Keratinocyte (primary cell): ENCODE measurements at regions not wholly inside any gene's neighbourhood (a gene's known extent, or its start where the extent isn't known, plus 50 kb on each side); places are given as distances from the start of the nearest gene placed in this dataset.

Experiments
- DNase-seq: peaks from one replicate; pipeline ENCODE4 v3.0.0-alpha.2; 2011; ENCODE audit warnings: low read depth, missing footprints, low spot score
- FAIRE-seq: peaks from 2 replicates; lab custom pipeline; 2011; peaks lifted over from hg19 to GRCh38; lab: Jason Lieb, UNC
- H2AFZ ChIP-seq: 2 replicates; pipeline ENCODE4 v1.6.0; 2012; ENCODE audit warnings: low read length, control low read depth, inconsistent platforms; ENCODE audit not compliant: control insufficient read depth
- H3K27ac ChIP-seq: 2 replicates; pipeline ENCODE4 v1.5.1; 2011; ENCODE audit warnings: low read length; ENCODE audit not compliant: control insufficient read depth, insufficient read depth
- H3K27me3 ChIP-seq: 3 replicates; pipeline ENCODE4 v1.6.0; 2011; ENCODE audit warnings: low read length; ENCODE audit not compliant: control insufficient read depth, insufficient read depth; ENCODE audit errors: extremely low read depth
- H3K36me3 ChIP-seq, 2 experiments: 2 replicates in 1 of 2; 3 replicates in 1 of 2; pipeline ENCODE4 v1.5.1; 2011; ENCODE audit warnings: low read length in 2 of 2, mild to moderate bottlenecking in 1 of 2; ENCODE audit not compliant: control insufficient read depth in 2 of 2, insufficient read depth in 2 of 2; ENCODE audit errors: extremely low read depth in 1 of 2
- H3K4me1 ChIP-seq: 3 replicates; pipeline ENCODE4 v1.5.1; 2011; ENCODE audit warnings: low read length; ENCODE audit not compliant: control insufficient read depth, insufficient read depth; ENCODE audit errors: extremely low read depth
- H3K4me2 ChIP-seq: 3 replicates; pipeline ENCODE4 v1.6.0; 2011; ENCODE audit warnings: low read depth, low read length; ENCODE audit not compliant: control insufficient read depth, insufficient read depth; ENCODE audit errors: extremely low read depth
- H3K4me3 ChIP-seq, 3 experiments: fragments of 200-600 bp in 1 of 3; sonication (generic) in 1 of 3; 2 replicates in 2 of 3; 3 replicates in 1 of 3; pipeline ENCODE4 v1.5.1; 2011 to 2016; ENCODE audit warnings: low read length in 3 of 3, mild to moderate bottlenecking in 3 of 3, control low read depth in 2 of 3, inconsistent platforms in 1 of 3, low read depth in 1 of 3, mixed read lengths in 1 of 3, mixed run types in 1 of 3, moderate library complexity in 1 of 3; ENCODE audit not compliant: control insufficient read depth in 2 of 3, insufficient read depth in 2 of 3; ENCODE audit errors: extremely low read depth in 1 of 3
- H3K79me2 ChIP-seq: 2 replicates; pipeline ENCODE4 v1.6.0; 2012; ENCODE audit warnings: low read length; ENCODE audit not compliant: control insufficient read depth, insufficient read depth
- H3K9ac ChIP-seq: 3 replicates; pipeline ENCODE4 v1.6.0; 2011; ENCODE audit warnings: low read length; ENCODE audit not compliant: control insufficient read depth, insufficient read depth; ENCODE audit errors: extremely low read depth
- H3K9me1 ChIP-seq: 3 replicates; pipeline ENCODE4 v1.6.0; 2011; ENCODE audit warnings: low read length; ENCODE audit not compliant: control insufficient read depth, insufficient read depth; ENCODE audit errors: extremely low read depth
- H3K9me3 ChIP-seq: 2 replicates; pipeline ENCODE4 v1.5.1; 2012; ENCODE audit warnings: low read depth, low read length; ENCODE audit not compliant: control insufficient read depth
- H4K20me1 ChIP-seq: 3 replicates; pipeline ENCODE4 v1.6.0; 2011; ENCODE audit warnings: low read length; ENCODE audit not compliant: control insufficient read depth, insufficient read depth; ENCODE audit errors: extremely low read depth
- EZH2 ChIP-seq: IDR thresholded peaks from one replicate; pipeline ENCODE4 v1.6.1; 2012; ENCODE audit warnings: inconsistent platforms, mild to moderate bottlenecking, low read length, moderate library complexity
- dilution Hi-C: fragments of 300-500 bp; cut with MboI; formaldehyde crosslinking; loops from one replicate; pipeline ENCODE4 v1.7.0; 2020; ENCODE audit warnings: low sequenced_read_pairs; ENCODE audit not compliant: extremely low pct_ligation_motif_present
- TF ChIP-seq, protein P1 (sequence below), 3 experiments: IDR thresholded peaks in 1 of 3; conservative IDR thresholded peaks in 1 of 3; optimal IDR thresholded peaks in 1 of 3; 2 replicates in 2 of 3; 3 replicates in 1 of 3; pipeline versions ENCODE3 to v1.5.1; 2011; ENCODE audit warnings: low read length in 3 of 3, mild to moderate bottlenecking in 3 of 3, moderate library complexity in 2 of 3, control low read depth in 1 of 3, inconsistent platforms in 1 of 3; ENCODE audit not compliant: insufficient read depth in 2 of 3; ENCODE audit errors: extremely low read depth in 1 of 3

DNA sequence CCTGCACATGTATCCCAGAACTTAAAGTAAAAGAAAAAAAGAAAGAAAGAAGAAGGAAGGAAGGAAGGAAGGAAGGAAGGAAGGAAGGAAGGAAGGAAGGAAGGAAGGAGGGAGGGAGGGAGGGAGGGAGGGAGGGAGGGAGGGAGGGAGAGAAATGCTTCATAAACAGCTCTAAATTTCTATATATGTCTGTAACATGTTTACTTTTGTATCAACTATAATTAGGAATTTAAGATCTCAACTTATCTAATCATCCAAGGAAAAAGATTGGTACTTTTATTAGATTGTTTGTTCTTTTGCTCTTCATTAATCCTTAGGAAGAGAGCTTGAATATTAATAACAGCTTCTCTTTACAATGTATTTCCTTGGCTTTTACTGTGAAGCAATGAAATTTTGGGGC lies 195.4 kb upstream of the PRMT6 start:
- H3K4me2 ChIP-seq = no peak overlapping the region
- no peaks in the 10 kb centered on the region for H3K4me1 ChIP-seq
- H3K9ac ChIP-seq = no peak overlapping the region
- no peak for TF ChIP-seq EZH2
- TF ChIP-seq, protein P1, sequence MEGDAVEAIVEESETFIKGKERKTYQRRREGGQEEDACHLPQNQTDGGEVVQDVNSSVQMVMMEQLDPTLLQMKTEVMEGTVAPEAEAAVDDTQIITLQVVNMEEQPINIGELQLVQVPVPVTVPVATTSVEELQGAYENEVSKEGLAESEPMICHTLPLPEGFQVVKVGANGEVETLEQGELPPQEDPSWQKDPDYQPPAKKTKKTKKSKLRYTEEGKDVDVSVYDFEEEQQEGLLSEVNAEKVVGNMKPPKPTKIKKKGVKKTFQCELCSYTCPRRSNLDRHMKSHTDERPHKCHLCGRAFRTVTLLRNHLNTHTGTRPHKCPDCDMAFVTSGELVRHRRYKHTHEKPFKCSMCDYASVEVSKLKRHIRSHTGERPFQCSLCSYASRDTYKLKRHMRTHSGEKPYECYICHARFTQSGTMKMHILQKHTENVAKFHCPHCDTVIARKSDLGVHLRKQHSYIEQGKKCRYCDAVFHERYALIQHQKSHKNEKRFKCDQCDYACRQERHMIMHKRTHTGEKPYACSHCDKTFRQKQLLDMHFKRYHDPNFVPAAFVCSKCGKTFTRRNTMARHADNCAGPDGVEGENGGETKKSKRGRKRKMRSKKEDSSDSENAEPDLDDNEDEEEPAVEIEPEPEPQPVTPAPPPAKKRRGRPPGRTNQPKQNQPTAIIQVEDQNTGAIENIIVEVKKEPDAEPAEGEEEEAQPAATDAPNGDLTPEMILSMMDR (optimal IDR thresholded peaks at IDR 0.05 in 1 of 3, IDR thresholded peaks at IDR 0.05 in 1 of 3, conservative IDR thresholded peaks at IDR 0.05 in 1 of 3; ENCODE audit: extremely low read depth in 1 of 3, insufficient read depth in 2 of 3, low read length in 3 of 3) = no peak
- H3K27ac ChIP-seq = no peak overlapping the region
- no peaks in the 10 kb centered on the region for H3K27me3 ChIP-seq
- no peaks in the 10 kb centered on the region for H3K9me3 ChIP-seq
- no peaks in the 10 kb centered on the region for H3K36me3 ChIP-seq
- FAIRE-seq = no peak
- no peaks in the 10 kb centered on the region for H3K9me1 ChIP-seq
- no peak overlapping the region for H2AFZ ChIP-seq
- dilution Hi-C loops = no loop called here
- no peaks in the 10 kb centered on the region for H4K20me1 ChIP-seq
- no peak for DNase-seq
- H3K4me3 ChIP-seq = no peak overlapping the region
- H3K79me2 ChIP-seq = no peaks in the 10 kb centered on the region

DNA sequence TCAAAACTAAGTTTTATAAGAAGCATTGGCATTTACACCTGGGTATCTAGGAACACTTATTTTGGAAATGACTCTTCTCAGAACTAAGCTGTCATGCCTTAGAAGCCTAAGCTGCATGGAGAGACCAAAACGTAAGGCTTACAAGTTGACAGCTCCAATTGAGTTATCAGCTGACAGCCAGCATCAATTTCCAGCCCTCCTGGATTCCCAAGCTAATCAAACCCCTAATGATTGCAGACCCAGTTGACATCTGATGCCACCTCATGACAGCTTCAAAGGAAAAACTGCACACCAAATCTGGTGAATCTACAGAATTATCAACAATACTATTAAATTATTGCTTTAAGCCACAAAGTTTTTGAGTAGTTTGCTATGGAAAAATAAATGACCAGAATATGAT lies 187.6 kb upstream of the PRMT6 start:
- no peaks in the 10 kb centered on the region for H3K4me1 ChIP-seq
- H3K9ac ChIP-seq = no peak overlapping the region
- dilution Hi-C loops = no loop called here

More for the DNA sequence above, 187.6 kb upstream of the PRMT6 start:
- no peak overlapping the region for H2AFZ ChIP-seq
- FAIRE-seq (no peak), DNase-seq (no peak)
- no peak overlapping the region for H3K4me2 ChIP-seq
- no peaks in the 10 kb centered on the region for H3K27me3 ChIP-seq
- H3K79me2 ChIP-seq = no peaks in the 10 kb centered on the region
- no peak overlapping the region for H3K4me3 ChIP-seq
- H3K27ac ChIP-seq = no peak overlapping the region
- H3K36me3 ChIP-seq = no peaks in the 10 kb centered on the region
- TF ChIP-seq, protein P1 (optimal IDR thresholded peaks at IDR 0.05 in 1 of 3, IDR thresholded peaks at IDR 0.05 in 1 of 3, conservative IDR thresholded peaks at IDR 0.05 in 1 of 3; ENCODE audit: extremely low read depth in 1 of 3, insufficient read depth in 2 of 3, low read length in 3 of 3) = no peak
- TF ChIP-seq EZH2 = no peak
- H3K9me1 ChIP-seq = no peaks in the 10 kb centered on the region
- H3K9me3 ChIP-seq = no peaks in the 10 kb centered on the region
- H4K20me1 ChIP-seq = no peaks in the 10 kb centered on the region
